Right cardiac atrium (tissue), 5 donors: ENCODE measurements at regions not wholly inside any gene's neighbourhood (a gene's known extent, or its start where the extent isn't known, plus 50 kb on each side); places are given as distances from the start of the nearest gene placed in this dataset.
"Not testable (repeated sequence)": the region's sequence is repeated elsewhere in the genome, so short reads cannot be mapped to it uniquely, and the experiment has no call there.

ENCODE experiments used
- ATAC-seq, 2 donors: fragments of 200-7000 bp; cut with Tn5 transposase; one replicate each; pipeline versions ENCODE4 v1.8.0 to v1.9.1; 2020; ENCODE audit warnings: moderate library complexity in 2 of 2, mild to moderate bottlenecking in 1 of 2
- DNase-seq, 3 donors: peaks; one replicate each; pipeline ENCODE4 v3.0.0-alpha.2; 2020
- H3K27ac ChIP-seq: one replicate; pipeline ENCODE4 v1.5.1; 2013; ENCODE audit warnings: mild to moderate bottlenecking, low read length, control low read depth, moderate library complexity
- H3K27me3 ChIP-seq: one replicate; pipeline ENCODE4 v1.6.1; 2013; ENCODE audit not compliant: control insufficient read depth, insufficient read depth
- H3K4me1 ChIP-seq: one replicate; pipeline ENCODE4 v1.6.1; 2013; ENCODE audit warnings: low read length; ENCODE audit not compliant: control insufficient read depth, insufficient read depth
- H3K4me3 ChIP-seq: one replicate; pipeline ENCODE4 v1.5.1; 2013; ENCODE audit warnings: low read length, control low read depth
- H3K9me3 ChIP-seq: one replicate; pipeline ENCODE4 v1.6.1; 2013; ENCODE audit warnings: low read length; ENCODE audit not compliant: control insufficient read depth
- WGBS: extraction: QIAGEN DNeasy Blood & Tissue Kit; methylation state at CpG from one replicate; pipeline ENCODE4 v1.1.7; 2013; 5-methylcytosine and 5-hydroxymethylcytosine counted together
- intact Hi-C, 4 donors: fragments of 100-400 bp; cut with DNase I; formaldehyde crosslinking; loops; one replicate each; pipeline versions ENCODE4 v1.11.0 to v1.14.0; 2022 to 2023
- donor health status: healthy with polysubstance abuse.
- donor health status: DM: no; HTN: yes; CAD: no.
- donor health status: DM: no; HTN: no; CAD: no.
- donor health status: DM: no; HTN: yes; CAD: no; lungs with severe emphysema.
- donor health status: DM: yes; HTN: yes; CAD: no.

- ATAC-seq (no peak), DNase-seq (no peak)
- Histone ChIP-seq H3K4me3 (no peak overlapping the region), H3K27me3 (no peaks in the 10 kb centered on the region), H3K4me1 (no peaks in the 10 kb centered on the region), H3K9me3 (no peaks in the 10 kb centered on the region), H3K27ac (no peak overlapping the region)
- intact Hi-C loops, result no loop called here
- 73% methylated on average over 1 of the region's 1 CpG for WGBS
Measured at GRCh38 chr4:45302828-45303227, 576.5 kb upstream of the GNPDA2 start.

- no peak overlapping the region for H3K27ac ChIP-seq
- ATAC-seq (no peak), DNase-seq (no peak)
- 25% methylated on average over 1 of the region's 1 CpG for WGBS
- no peaks in the 10 kb centered on the region for H3K4me1 ChIP-seq
- no peak overlapping the region for H3K4me3 ChIP-seq
- H3K27me3 ChIP-seq, result no peaks in the 10 kb centered on the region
- intact Hi-C loops, result no loop called here
- H3K9me3 ChIP-seq, result no peaks in the 10 kb centered on the region
Measured at GRCh38 chr4:45294464-45294863, 568.1 kb upstream of the GNPDA2 start.

GRCh38 chr4:45293335-45293734 lies 567.0 kb upstream of the GNPDA2 start:
- DNase-seq, result no peak
- Histone ChIP-seq H3K27ac (no peak overlapping the region), H3K4me3 (no peak overlapping the region), H3K4me1 (no peaks in the 10 kb centered on the region), H3K9me3 (no peaks in the 10 kb centered on the region), H3K27me3 (no peaks in the 10 kb centered on the region)
- ATAC-seq, result no peak
- intact Hi-C loops, result no loop called here
- 75% methylated on average over 6 of the region's 6 CpGs for WGBS

GRCh38 chr4:45292844-45293243 lies 566.5 kb upstream of the GNPDA2 start:
- no peak for ATAC-seq
- Histone ChIP-seq H3K4me1 (no peaks in the 10 kb centered on the region), H3K4me3 (no peak overlapping the region), H3K27ac (no peak overlapping the region), H3K27me3 (no peaks in the 10 kb centered on the region), H3K9me3 (no peaks in the 10 kb centered on the region)
- no peak for DNase-seq
- WGBS, result 94% methylated on average over 4 of the region's 4 CpGs
- intact Hi-C loops, result no loop called here

- DNase-seq (no peak), ATAC-seq (no peak)
- no peak overlapping the region for H3K27ac ChIP-seq
- intact Hi-C loops, result no loop called here
- H3K4me1 ChIP-seq, result no peaks in the 10 kb centered on the region
- H3K27me3 ChIP-seq, result no peaks in the 10 kb centered on the region
- H3K9me3 ChIP-seq, result no peaks in the 10 kb centered on the region
- 85% methylated on average over 14 of the region's 14 CpGs for WGBS
- no peak overlapping the region for H3K4me3 ChIP-seq
Measured at GRCh38 chr4:45284400-45285085, 558.2 kb upstream of the GNPDA2 start.

- Histone ChIP-seq H3K4me3 (no peak overlapping the region), H3K4me1 (no peaks in the 10 kb centered on the region), H3K9me3 (no peaks in the 10 kb centered on the region), H3K27ac (no peak overlapping the region), H3K27me3 (no peaks in the 10 kb centered on the region)
- intact Hi-C loops, result no loop called here
- 82% methylated on average over 7 of the region's 7 CpGs for WGBS
- no peak for DNase-seq
- ATAC-seq, result no peak
Measured at GRCh38 chr4:45283352-45283751, 557.0 kb upstream of the GNPDA2 start.

GRCh38 chr4:45280121-45280520 lies 553.8 kb upstream of the GNPDA2 start:
- Histone ChIP-seq H3K4me3 (no peak overlapping the region), H3K4me1 (no peaks in the 10 kb centered on the region), H3K27me3 (no peaks in the 10 kb centered on the region), H3K27ac (no peak overlapping the region), H3K9me3 (no peaks in the 10 kb centered on the region)
- DNase-seq, result no peak
- WGBS, result 82% methylated on average over 1 of the region's 1 CpG
- intact Hi-C loops, result no loop called here
- no peak for ATAC-seq

- 91% methylated on average over 21 of the region's 21 CpGs for WGBS
- DNase-seq (no peak), ATAC-seq (no peak)
- Histone ChIP-seq H3K27me3 (no peaks in the 10 kb centered on the region), H3K9me3 (no peaks in the 10 kb centered on the region), H3K27ac (no peak overlapping the region), H3K4me1 (no peaks in the 10 kb centered on the region), H3K4me3 (no peak overlapping the region)
- intact Hi-C loops, result no loop called here
Measured at GRCh38 chr4:45275862-45276261, 549.5 kb upstream of the GNPDA2 start.

GRCh38 chr4:45248106-45248505 lies 521.8 kb upstream of the GNPDA2 start:
- H3K27me3 ChIP-seq, H3K4me1 ChIP-seq, H3K9me3 ChIP-seq, ATAC-seq, H3K27ac ChIP-seq, DNase-seq, intact Hi-C loops, H3K4me3 ChIP-seq: not testable (repeated sequence)
- WGBS, result 58% methylated on average over 3 of the region's 3 CpGs

GRCh38 chr4:45241976-45242375 lies 515.6 kb upstream of the GNPDA2 start:
- H3K4me1 ChIP-seq, result no peaks in the 10 kb centered on the region
- ATAC-seq (no peak), DNase-seq (no peak)
- no peak overlapping the region for H3K4me3 ChIP-seq
- no peak overlapping the region for H3K27ac ChIP-seq
- no peaks in the 10 kb centered on the region for H3K27me3 ChIP-seq
- intact Hi-C loops, result no loop called here
- H3K9me3 ChIP-seq, result no peaks in the 10 kb centered on the region

GRCh38 chr4:45229206-45229605 lies 502.9 kb upstream of the GNPDA2 start:
- WGBS, result 71% methylated on average over 1 of the region's 1 CpG
- Histone ChIP-seq H3K9me3 (no peaks in the 10 kb centered on the region), H3K27ac (no peak overlapping the region), H3K4me3 (no peak overlapping the region), H3K4me1 (no peaks in the 10 kb centered on the region), H3K27me3 (no peaks in the 10 kb centered on the region)
- DNase-seq (no peak), ATAC-seq (no peak)
- intact Hi-C loops, result no loop called here

- H3K9me3 ChIP-seq, result no peaks in the 10 kb centered on the region
- no peaks in the 10 kb centered on the region for H3K27me3 ChIP-seq
- no peak overlapping the region for H3K4me3 ChIP-seq
- ATAC-seq (no peak), DNase-seq (no peak)
- H3K4me1 ChIP-seq, result no peaks in the 10 kb centered on the region
- no peak overlapping the region for H3K27ac ChIP-seq
- intact Hi-C loops, result no loop called here
Measured at GRCh38 chr4:45215976-45216542, 489.7 kb upstream of the GNPDA2 start.
